GM12878 (cell line): ENCODE measurements at regions not wholly inside any gene's neighbourhood (a gene's known extent, or its start where the extent isn't known, plus 50 kb on each side); places are given as distances from the start of the nearest gene placed in this dataset.

Experiments
- CBX3 ChIP-seq: fragments of 200-600 bp; sonication (generic); IDR thresholded peaks from 2 replicates; pipeline ENCODE4 v1.6.1; 2016; ENCODE audit warnings: low read depth, borderline replicate concordance
- CTCF ChIP-seq, 3 experiments: IDR thresholded peaks in 2 of 3; conservative IDR thresholded peaks in 1 of 3; 2 replicates each; pipeline ENCODE4 v1.5.1; 2011; ENCODE audit warnings: low read depth in 3 of 3, low read length in 3 of 3, mild to moderate bottlenecking in 3 of 3, control low read depth in 2 of 3, moderate library complexity in 2 of 3, inconsistent platforms in 1 of 3, mixed read lengths in 1 of 3; ENCODE audit not compliant: control insufficient read depth in 2 of 3, insufficient read depth in 1 of 3; ENCODE audit errors: extremely low read depth in 1 of 3

GRCh38 chr6:169046021-169046420 lies 207.6 kb downstream of the THBS2 start:
- no peak for TF ChIP-seq CTCF (IDR thresholded peaks at IDR 0.05 in 2 of 3, conservative IDR thresholded peaks at IDR 0.05 in 1 of 3; ENCODE audit: control insufficient read depth in 2 of 3, extremely low read depth in 1 of 3, insufficient read depth in 1 of 3, low read depth in 3 of 3, low read length in 3 of 3)
- no peak for TF ChIP-seq CBX3
